ENCODE measurements at regions not wholly inside any gene's neighbourhood (a gene's known extent, or its start where the extent isn't known, plus 50 kb on each side); places are given as distances from the start of the nearest gene placed in this dataset.

GRCh38 chr13:20291675-20292074, 59.6 kb upstream of the GJB6 start:
- Mint-ChIP-seq H3K27ac (ENCODE audit: low read depth, unreplicated experiment) (no peak overlapping the region), H3K27me3 (ENCODE audit: insufficient read depth, unreplicated experiment) (no peaks in the 10 kb centered on the region), H3K4me3 (ENCODE audit: unreplicated experiment) (no peak overlapping the region), H3K36me3 (ENCODE audit: insufficient read depth, unreplicated experiment) (no peaks in the 10 kb centered on the region), H3K4me1 (ENCODE audit: insufficient read depth, unreplicated experiment) (no peaks in the 10 kb centered on the region), H3K9me3 (ENCODE audit: unreplicated experiment) (peaks cover 8% of the 10 kb centered on the region)
- no peak for DNase-seq (ENCODE audit: unreplicated experiment)
- ChIA-PET POLR2A (no interaction called here), CTCF (no interaction called here)
- no peak for TF ChIP-seq CTCF (IDR thresholded peaks at IDR 0.05; ENCODE audit: unreplicated experiment)
- intact Hi-C loops (cut with micrococcal nuclease), result no loop called here
- BruUV-seq (replicated peaks), result no TSS peak

- intact Hi-C loops (cut with micrococcal nuclease), result no loop called here
- ChIA-PET POLR2A (no interaction called here), CTCF (interaction anchor here (0.6 kb wide), 1 partner anchor 111 kb away, joined by 3 read pairs; no protein-coding TSS in a partner anchor)
- Mint-ChIP-seq H3K27me3 (ENCODE audit: insufficient read depth, unreplicated experiment) (no peaks in the 10 kb centered on the region), H3K9me3 (ENCODE audit: unreplicated experiment) (peaks cover 14% of the 10 kb centered on the region), H3K4me3 (ENCODE audit: unreplicated experiment) (no peak overlapping the region), H3K27ac (ENCODE audit: low read depth, unreplicated experiment) (no peak overlapping the region), H3K36me3 (ENCODE audit: insufficient read depth, unreplicated experiment) (no peaks in the 10 kb centered on the region), H3K4me1 (ENCODE audit: insufficient read depth, unreplicated experiment) (no peaks in the 10 kb centered on the region)
- DNase-seq (ENCODE audit: unreplicated experiment), result no peak
- no peak for TF ChIP-seq CTCF (IDR thresholded peaks at IDR 0.05; ENCODE audit: unreplicated experiment)
- no TSS peak for BruUV-seq (replicated peaks)
Observed at GRCh38 chr13:20291037-20291436, 58.9 kb upstream of the GJB6 start.

DNA sequence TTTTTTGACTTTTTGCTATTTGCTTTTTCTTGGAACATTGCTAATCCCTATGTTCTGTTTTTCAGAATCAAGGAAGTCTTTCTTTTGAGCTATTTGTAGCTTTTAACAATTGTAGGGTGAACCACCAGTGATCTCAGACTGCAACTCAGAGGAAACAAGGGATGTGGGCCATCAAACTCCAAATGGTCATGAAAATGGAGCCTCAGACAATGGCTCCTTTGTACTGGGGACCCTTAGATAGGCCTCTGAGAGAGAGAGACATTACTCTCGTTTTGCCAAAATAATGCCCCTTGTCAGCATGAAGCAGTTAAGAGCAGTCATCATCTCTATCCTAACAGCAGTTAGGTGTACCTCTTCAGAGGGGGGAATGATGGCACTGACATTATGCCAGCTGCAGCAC, 56.4 kb upstream of the GJB6 start:
- BruUV-seq (replicated peaks), result no TSS peak
- TF ChIP-seq CTCF (IDR thresholded peaks at IDR 0.05; ENCODE audit: unreplicated experiment), result no peak
- no peaks in the 10 kb centered on the region for H3K36me3 Mint-ChIP-seq (ENCODE audit: insufficient read depth, unreplicated experiment)
- no peak overlapping the region for H3K4me3 Mint-ChIP-seq (ENCODE audit: unreplicated experiment)
- no peak overlapping the region for H3K27ac Mint-ChIP-seq (ENCODE audit: low read depth, unreplicated experiment)
- POLR2A ChIA-PET, result no interaction called here
- H3K4me1 Mint-ChIP-seq (ENCODE audit: insufficient read depth, unreplicated experiment), result no peaks in the 10 kb centered on the region
- no peaks in the 10 kb centered on the region for H3K27me3 Mint-ChIP-seq (ENCODE audit: insufficient read depth, unreplicated experiment)
- DNase-seq (ENCODE audit: unreplicated experiment), result no peak
- CTCF ChIA-PET, result interaction anchor here (1.0 kb wide), 1 partner anchor 9 kb away, joined by 3 read pairs; no protein-coding TSS in a partner anchor
- intact Hi-C loops (cut with micrococcal nuclease), result no loop called here
- H3K9me3 Mint-ChIP-seq (ENCODE audit: unreplicated experiment), result peaks cover 22% of the 10 kb centered on the region

- H3K9me3 Mint-ChIP-seq (ENCODE audit: unreplicated experiment), result peaks cover 22% of the 10 kb centered on the region
- TF ChIP-seq CTCF (IDR thresholded peaks at IDR 0.05; ENCODE audit: unreplicated experiment), result no peak
- H3K27me3 Mint-ChIP-seq (ENCODE audit: insufficient read depth, unreplicated experiment), result no peaks in the 10 kb centered on the region
- POLR2A ChIA-PET, result no interaction called here
- no peaks in the 10 kb centered on the region for H3K4me1 Mint-ChIP-seq (ENCODE audit: insufficient read depth, unreplicated experiment)
- no peak overlapping the region for H3K4me3 Mint-ChIP-seq (ENCODE audit: unreplicated experiment)
- no peaks in the 10 kb centered on the region for H3K36me3 Mint-ChIP-seq (ENCODE audit: insufficient read depth, unreplicated experiment)
- BruUV-seq (replicated peaks), result no TSS peak
- H3K27ac Mint-ChIP-seq (ENCODE audit: low read depth, unreplicated experiment), result no peak overlapping the region
- intact Hi-C loops (cut with micrococcal nuclease), result no loop called here
- CTCF ChIA-PET, result no interaction called here
- DNase-seq (ENCODE audit: unreplicated experiment), result no peak
Observed at GRCh38 chr13:20287976-20288375, 55.9 kb upstream of the GJB6 start.

Data from MCF 10A (cell line).